K562 (cell line): ENCODE measurements at regions not wholly inside any gene's neighbourhood (a gene's known extent, or its start where the extent isn't known, plus 50 kb on each side); places are given as distances from the start of the nearest gene placed in this dataset.

Source experiments
- CHD2 ChIP-seq: IDR thresholded peaks from 2 replicates; pipeline ENCODE4 v1.6.1; 2011; ENCODE audit warnings: low read depth, low read length
- EP300 ChIP-seq: IDR thresholded peaks from 2 replicates; pipeline ENCODE4 v1.6.1; 2012; ENCODE audit warnings: low read length, improper control_type of control experiment
- RAD21 ChIP-seq, 2 experiments: fragments of 250-450 bp in 1 of 2; fragments of 450-650 bp in 1 of 2; sonication (Bioruptor Pico) in 1 of 2; formaldehyde crosslinking in 1 of 2; IDR thresholded peaks in 1 of 2; conservative IDR thresholded peaks in 1 of 2; 2 replicates each; pipeline versions ENCODE4 v1.4.0 to v1.8.0; 2020 to 2022; ENCODE audit warnings: mild to moderate bottlenecking in 2 of 2, moderate library complexity in 1 of 2
- ZBED1 ChIP-seq: IDR thresholded peaks from 2 replicates; pipeline ENCODE4 v1.6.1; 2014
- ZNF780A ChIP-seq: fragments of 250-450 bp; sonication (Bioruptor Pico); IDR thresholded peaks from 2 replicates; pipeline ENCODE4 v1.5.0; 2021; ENCODE audit warnings: mild to moderate bottlenecking
- ZSCAN29 ChIP-seq: fragments of 450-650 bp; IDR thresholded peaks from 2 replicates; pipeline ENCODE4 v1.6.1; 2017

- no peak for TF ChIP-seq ZSCAN29
- TF ChIP-seq CHD2, result no peak
- no peak for TF ChIP-seq ZNF780A (CRISPR knock-in tag)
- no peak for TF ChIP-seq EP300
- no peak for TF ChIP-seq RAD21 (CRISPR knock-in tag; conservative IDR thresholded peaks at IDR 0.05 in 1 of 2, IDR thresholded peaks at IDR 0.05 in 1 of 2)
- no peak for TF ChIP-seq ZBED1
Measured at GRCh38 chr7:22596763-22597400, 96.9 kb upstream of the STEAP1B start.
